Osteoblast (primary cell): ENCODE measurements at regions not wholly inside any gene's neighbourhood (a gene's known extent, or its start where the extent isn't known, plus 50 kb on each side); places are given as distances from the start of the nearest gene placed in this dataset.

ENCODE experiments used
- DNase-seq: peaks from one replicate; pipeline ENCODE4 v3.0.0; 2011; ENCODE audit warnings: low spot score, mixed read lengths; ENCODE audit not compliant: insufficient read length; ENCODE audit errors: missing footprints
- H2AFZ ChIP-seq: 2 replicates; pipeline ENCODE4 v1.6.0; 2011; ENCODE audit warnings: mild to moderate bottlenecking, low read length
- H3K27ac ChIP-seq: 2 replicates; pipeline ENCODE4 v1.5.1; 2011; ENCODE audit warnings: mild to moderate bottlenecking, low read depth, low read length, moderate library complexity
- H3K27me3 ChIP-seq: 2 replicates; pipeline ENCODE4 v1.6.0; 2012; ENCODE audit warnings: mild to moderate bottlenecking, control low read depth, inconsistent platforms, low read length, moderate library complexity; ENCODE audit not compliant: insufficient read depth
- H3K36me3 ChIP-seq: 2 replicates; pipeline ENCODE4 v1.5.1; 2011; ENCODE audit warnings: mild to moderate bottlenecking, low read length, control low read depth, moderate library complexity; ENCODE audit not compliant: insufficient read depth
- H3K4me1 ChIP-seq: 2 replicates; pipeline ENCODE4 v1.5.1; 2011; ENCODE audit warnings: mild to moderate bottlenecking, low read length, control low read depth, moderate library complexity; ENCODE audit not compliant: insufficient read depth
- H3K4me2 ChIP-seq: 2 replicates; pipeline ENCODE4 v1.6.0; 2011; ENCODE audit warnings: mild to moderate bottlenecking, low read length; ENCODE audit not compliant: insufficient read depth
- H3K4me3 ChIP-seq: fragments of 200-600 bp; sonication (generic); 3 replicates; pipeline ENCODE4 v1.5.1; 2012; ENCODE audit warnings: mild to moderate bottlenecking, low read length, inconsistent platforms; ENCODE audit not compliant: insufficient read depth
- H3K79me2 ChIP-seq: 2 replicates; pipeline ENCODE4 v1.6.0; 2012; ENCODE audit warnings: mild to moderate bottlenecking, low read length, control low read depth, inconsistent platforms; ENCODE audit not compliant: insufficient read depth
- H3K9me3 ChIP-seq: 2 replicates; pipeline ENCODE4 v1.5.1; 2011; ENCODE audit warnings: low read depth, low read length, control low read depth
- H4K20me1 ChIP-seq: 2 replicates; pipeline ENCODE4 v1.6.0; 2012; ENCODE audit warnings: mild to moderate bottlenecking, low read length, control low read depth; ENCODE audit not compliant: insufficient read depth
- TF ChIP-seq, protein P1 (sequence below): IDR thresholded peaks from 2 replicates; pipeline ENCODE4 v1.5.1; 2011; ENCODE audit warnings: mild to moderate bottlenecking, low read depth, low read length, moderate library complexity; ENCODE audit errors: extremely low read depth

DNA sequence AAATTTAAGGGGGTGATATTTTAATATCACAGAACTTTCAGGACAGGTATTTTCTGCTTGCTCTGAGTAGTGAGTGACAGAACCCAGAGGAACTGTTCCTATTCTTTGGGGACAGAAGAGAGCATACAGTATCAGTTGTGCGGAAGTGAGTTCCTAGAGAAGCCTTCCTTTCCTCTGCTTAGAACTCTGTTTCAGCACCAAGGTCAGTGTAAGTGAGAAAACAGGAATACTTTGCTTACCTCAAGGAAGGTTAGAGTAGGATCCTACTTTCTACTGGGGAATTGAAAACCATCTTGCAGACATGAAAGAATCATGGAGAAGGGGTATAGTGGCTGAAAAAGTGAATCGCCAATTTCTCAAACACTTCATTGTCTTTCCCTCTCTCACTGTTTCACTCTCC lies 542.4 kb downstream of the SQOR start:
- no peak overlapping the region for H3K27ac ChIP-seq
- TF ChIP-seq, protein P1, sequence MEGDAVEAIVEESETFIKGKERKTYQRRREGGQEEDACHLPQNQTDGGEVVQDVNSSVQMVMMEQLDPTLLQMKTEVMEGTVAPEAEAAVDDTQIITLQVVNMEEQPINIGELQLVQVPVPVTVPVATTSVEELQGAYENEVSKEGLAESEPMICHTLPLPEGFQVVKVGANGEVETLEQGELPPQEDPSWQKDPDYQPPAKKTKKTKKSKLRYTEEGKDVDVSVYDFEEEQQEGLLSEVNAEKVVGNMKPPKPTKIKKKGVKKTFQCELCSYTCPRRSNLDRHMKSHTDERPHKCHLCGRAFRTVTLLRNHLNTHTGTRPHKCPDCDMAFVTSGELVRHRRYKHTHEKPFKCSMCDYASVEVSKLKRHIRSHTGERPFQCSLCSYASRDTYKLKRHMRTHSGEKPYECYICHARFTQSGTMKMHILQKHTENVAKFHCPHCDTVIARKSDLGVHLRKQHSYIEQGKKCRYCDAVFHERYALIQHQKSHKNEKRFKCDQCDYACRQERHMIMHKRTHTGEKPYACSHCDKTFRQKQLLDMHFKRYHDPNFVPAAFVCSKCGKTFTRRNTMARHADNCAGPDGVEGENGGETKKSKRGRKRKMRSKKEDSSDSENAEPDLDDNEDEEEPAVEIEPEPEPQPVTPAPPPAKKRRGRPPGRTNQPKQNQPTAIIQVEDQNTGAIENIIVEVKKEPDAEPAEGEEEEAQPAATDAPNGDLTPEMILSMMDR: no peak
- no peak overlapping the region for H2AFZ ChIP-seq
- H3K4me3 ChIP-seq: no peak overlapping the region
- H3K4me2 ChIP-seq: no peak overlapping the region
- H3K27me3 ChIP-seq: no peaks in the 10 kb centered on the region
- H3K36me3 ChIP-seq: no peaks in the 10 kb centered on the region
- H4K20me1 ChIP-seq: no peaks in the 10 kb centered on the region
- H3K4me1 ChIP-seq: no peaks in the 10 kb centered on the region
- H3K79me2 ChIP-seq: no peaks in the 10 kb centered on the region
- DNase-seq: no peak
- no peaks in the 10 kb centered on the region for H3K9me3 ChIP-seq

DNA sequence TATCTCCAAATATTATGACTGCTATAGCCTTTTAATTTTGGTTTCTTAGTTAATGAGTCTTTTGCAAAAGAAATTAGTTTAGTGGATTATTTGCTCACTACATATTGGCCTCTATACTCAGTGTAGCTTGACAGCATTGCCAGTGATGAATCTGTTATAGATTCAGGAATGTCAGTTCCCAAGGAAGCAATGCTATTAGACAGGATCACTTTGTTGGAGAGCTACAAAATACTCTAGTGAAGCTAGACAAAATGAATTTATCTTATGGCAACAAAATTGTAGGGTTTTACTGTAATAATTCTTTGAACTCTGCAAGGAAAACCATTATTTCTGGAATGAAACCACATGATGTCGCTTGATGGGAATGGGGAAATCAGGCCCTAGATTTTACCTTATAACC lies 543.3 kb downstream of the SQOR start:
- Histone ChIP-seq H3K4me2 (no peak overlapping the region), H4K20me1 (no peaks in the 10 kb centered on the region), H3K27ac (no peak overlapping the region), H3K79me2 (no peaks in the 10 kb centered on the region), H3K36me3 (no peaks in the 10 kb centered on the region), H3K27me3 (no peaks in the 10 kb centered on the region), H2AFZ (no peak overlapping the region), H3K4me1 (no peaks in the 10 kb centered on the region), H3K9me3 (peaks cover 3% of the 10 kb centered on the region), H3K4me3 (no peak overlapping the region)
- no peak for DNase-seq
- TF ChIP-seq, protein P1: no peak

DNA sequence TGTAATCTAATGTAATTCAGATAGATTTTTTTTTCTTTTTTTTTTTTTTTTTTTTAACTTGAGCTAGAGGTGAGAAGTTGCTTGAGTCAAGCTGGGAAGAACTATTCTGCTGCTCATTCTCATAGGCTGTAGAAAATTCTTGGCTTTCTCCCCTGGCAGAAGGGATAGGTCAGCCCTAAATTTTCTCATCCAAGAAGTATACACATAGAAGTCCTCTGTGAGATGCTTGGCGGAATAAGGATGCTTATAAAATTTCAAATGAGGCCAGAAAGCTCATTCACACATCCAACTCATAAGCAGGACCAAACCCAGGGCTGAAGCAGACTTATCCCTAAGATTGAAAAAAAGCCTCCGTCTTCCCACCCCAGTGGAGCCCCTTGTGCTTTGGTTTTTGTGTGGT lies 572.5 kb downstream of the SQOR start:
- TF ChIP-seq, protein P1: no peak
- Histone ChIP-seq H3K9me3 (no peaks in the 10 kb centered on the region), H3K4me3 (no peak overlapping the region), H3K27ac (no peak overlapping the region), H3K4me2 (no peak overlapping the region), H3K79me2 (no peaks in the 10 kb centered on the region), H2AFZ (no peak overlapping the region), H4K20me1 (no peaks in the 10 kb centered on the region), H3K4me1 (no peaks in the 10 kb centered on the region), H3K27me3 (no peaks in the 10 kb centered on the region), H3K36me3 (no peaks in the 10 kb centered on the region)
- DNase-seq: no peak

DNA sequence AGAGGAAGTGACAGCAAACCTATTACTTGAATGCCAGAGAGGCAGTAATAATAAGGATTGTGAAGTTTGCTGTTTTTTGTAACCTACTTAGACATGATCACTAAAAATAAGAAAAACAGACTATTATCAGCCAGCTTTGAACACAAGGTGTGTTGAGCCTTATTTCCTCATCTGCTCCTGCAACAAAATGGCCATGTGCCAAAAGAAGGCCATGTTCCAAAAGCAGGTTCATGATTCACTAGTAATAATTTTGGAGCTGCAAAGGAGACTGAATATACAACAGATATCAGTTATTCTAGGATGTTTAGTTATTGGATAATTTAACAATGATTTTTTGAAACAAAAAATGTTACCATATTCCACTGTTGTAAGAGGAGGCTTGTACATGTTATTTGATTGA lies 578.7 kb downstream of the SQOR start:
- TF ChIP-seq, protein P1: no peak
- Histone ChIP-seq H3K9me3 (no peaks in the 10 kb centered on the region), H4K20me1 (no peaks in the 10 kb centered on the region), H3K79me2 (no peaks in the 10 kb centered on the region), H2AFZ (no peak overlapping the region), H3K27me3 (no peaks in the 10 kb centered on the region), H3K36me3 (no peaks in the 10 kb centered on the region), H3K27ac (no peak overlapping the region), H3K4me1 (no peaks in the 10 kb centered on the region), H3K4me2 (no peak overlapping the region), H3K4me3 (no peak overlapping the region)
- DNase-seq: no peak
